GM13977 (cell line): ENCODE measurements at regions not wholly inside any gene's neighbourhood (a gene's known extent, or its start where the extent isn't known, plus 50 kb on each side); places are given as distances from the start of the nearest gene placed in this dataset.

Source experiments
- DNase-seq: peaks from one replicate; pipeline ENCODE4 v3.0.0; 2012; ENCODE audit warnings: low spot score
- CTCF ChIP-seq: IDR thresholded peaks from 2 replicates; pipeline ENCODE4 v1.5.1; 2012; ENCODE audit warnings: mild to moderate bottlenecking, control low read depth; ENCODE audit not compliant: insufficient read depth; ENCODE audit errors: extremely low read depth, missing control alignments
- in situ Hi-C: fragments of 300-500 bp; cut with MboI; formaldehyde crosslinking; loops from one replicate; pipeline ENCODE4 v1.12.0; 2022; ENCODE audit warnings: low sequenced_read_pairs, low pct_unique_long_range_greater_than_20kb, mixed read lengths, inconsistent platforms; ENCODE audit not compliant: unreplicated experiment

- no peak for TF ChIP-seq CTCF
- in situ Hi-C loops = no loop called here
- no peak for DNase-seq
Observed at GRCh38 chr1:157277913-157278312, 139.7 kb upstream of the ETV3 start.

GRCh38 chr1:157277281-157277680 lies 139.1 kb upstream of the ETV3 start:
- TF ChIP-seq CTCF = no peak
- DNase-seq = no peak
- in situ Hi-C loops = no loop called here

- in situ Hi-C loops = no loop called here
- DNase-seq = no peak
- TF ChIP-seq CTCF = no peak
Observed at GRCh38 chr1:157274698-157275534, 136.7 kb upstream of the ETV3 start.

GRCh38 chr1:157272729-157273524 lies 134.7 kb upstream of the ETV3 start:
- TF ChIP-seq CTCF = no peak
- in situ Hi-C loops = no loop called here
- no peak for DNase-seq

GRCh38 chr1:157272264-157272663 lies 134.1 kb upstream of the ETV3 start:
- DNase-seq = no peak
- in situ Hi-C loops = no loop called here
- no peak for TF ChIP-seq CTCF

GRCh38 chr1:157270705-157271274 lies 132.6 kb upstream of the ETV3 start:
- no peak for TF ChIP-seq CTCF
- in situ Hi-C loops = no loop called here
- DNase-seq = no peak
